ENCODE measurements at regions not wholly inside any gene's neighbourhood (a gene's known extent, or its start where the extent isn't known, plus 50 kb on each side); places are given as distances from the start of the nearest gene placed in this dataset.

- TF ChIP-seq JUN (CRISPR knock-in tag; IDR thresholded peaks at IDR 0.05) (no peak), MYC (CRISPR knock-in tag; IDR thresholded peaks at IDR 0.05; ENCODE audit: borderline replicate concordance) (no peak), NFIC (IDR thresholded peaks at IDR 0.05; ENCODE audit: low read length) (no peak), ZZZ3 (CRISPR knock-in tag; IDR thresholded peaks at IDR 0.05; ENCODE audit: borderline replicate concordance) (no peak), DNMT1 (CRISPR knock-in tag; IDR thresholded peaks at IDR 0.05) (no peak), TAF1 (CRISPR knock-in tag; IDR thresholded peaks at IDR 0.05) (no peak), RFX5 (IDR thresholded peaks at IDR 0.05; ENCODE audit: low read depth, low read length) (no peak)
These were observed 250.5 kb downstream of the ASCL1 start for GRCh38 chr12:103207936-103208335.
